PC-3 (cell line): ENCODE measurements at regions not wholly inside any gene's neighbourhood (a gene's known extent, or its start where the extent isn't known, plus 50 kb on each side); places are given as distances from the start of the nearest gene placed in this dataset.

Source experiments
- EZH2 ChIP-seq: fragments of 300-600 bp; sonication (generic); IDR thresholded peaks from one replicate; pipeline ENCODE4 v1.6.1; 2017; ENCODE audit warnings: antibody characterized with exemption, mild to moderate bottlenecking, low read length; ENCODE audit not compliant: unreplicated experiment
- EZH2phosphoT487 ChIP-seq: fragments of 300-600 bp; sonication (generic); IDR thresholded peaks from 2 replicates; pipeline ENCODE4 v1.6.1; 2018; ENCODE audit warnings: mild to moderate bottlenecking, antibody characterized with exemption, low read length, borderline replicate concordance
- TF ChIP-seq, protein P1 (sequence below): fragments of 300-600 bp; sonication (generic); conservative IDR thresholded peaks from 2 replicates; pipeline ENCODE4 v1.5.1; 2017; ENCODE audit warnings: antibody characterized with exemption, low read depth, mild to moderate bottlenecking, low read length

GRCh38 chr3:157918402-157918801 lies 187.8 kb downstream of the SHOX2 start:
- TF ChIP-seq, protein P1, sequence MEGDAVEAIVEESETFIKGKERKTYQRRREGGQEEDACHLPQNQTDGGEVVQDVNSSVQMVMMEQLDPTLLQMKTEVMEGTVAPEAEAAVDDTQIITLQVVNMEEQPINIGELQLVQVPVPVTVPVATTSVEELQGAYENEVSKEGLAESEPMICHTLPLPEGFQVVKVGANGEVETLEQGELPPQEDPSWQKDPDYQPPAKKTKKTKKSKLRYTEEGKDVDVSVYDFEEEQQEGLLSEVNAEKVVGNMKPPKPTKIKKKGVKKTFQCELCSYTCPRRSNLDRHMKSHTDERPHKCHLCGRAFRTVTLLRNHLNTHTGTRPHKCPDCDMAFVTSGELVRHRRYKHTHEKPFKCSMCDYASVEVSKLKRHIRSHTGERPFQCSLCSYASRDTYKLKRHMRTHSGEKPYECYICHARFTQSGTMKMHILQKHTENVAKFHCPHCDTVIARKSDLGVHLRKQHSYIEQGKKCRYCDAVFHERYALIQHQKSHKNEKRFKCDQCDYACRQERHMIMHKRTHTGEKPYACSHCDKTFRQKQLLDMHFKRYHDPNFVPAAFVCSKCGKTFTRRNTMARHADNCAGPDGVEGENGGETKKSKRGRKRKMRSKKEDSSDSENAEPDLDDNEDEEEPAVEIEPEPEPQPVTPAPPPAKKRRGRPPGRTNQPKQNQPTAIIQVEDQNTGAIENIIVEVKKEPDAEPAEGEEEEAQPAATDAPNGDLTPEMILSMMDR: no peak
- no peak for TF ChIP-seq EZH2
- no peak for TF ChIP-seq EZH2phosphoT487
